Stimulated activated naive CD8-positive, alpha-beta T cell treated with anti-CD3 and anti-CD28 coated beads, Interleukin-15, Interleukin-2, amounts not matched to agents 100 U/mL and 50 U/mL, for 24 hours (primary cell): ENCODE measurements at regions not wholly inside any gene's neighbourhood (a gene's known extent, or its start where the extent isn't known, plus 50 kb on each side); places are given as distances from the start of the nearest gene placed in this dataset.

Experiments used
- ATAC-seq: fragments of 150-1000 bp; cut with Tn5 transposase; one replicate; pipeline ENCODE4 v1.10.0; 2021
- DNase-seq: peaks from one replicate; pipeline ENCODE4 v3.0.0; 2021

DNA sequence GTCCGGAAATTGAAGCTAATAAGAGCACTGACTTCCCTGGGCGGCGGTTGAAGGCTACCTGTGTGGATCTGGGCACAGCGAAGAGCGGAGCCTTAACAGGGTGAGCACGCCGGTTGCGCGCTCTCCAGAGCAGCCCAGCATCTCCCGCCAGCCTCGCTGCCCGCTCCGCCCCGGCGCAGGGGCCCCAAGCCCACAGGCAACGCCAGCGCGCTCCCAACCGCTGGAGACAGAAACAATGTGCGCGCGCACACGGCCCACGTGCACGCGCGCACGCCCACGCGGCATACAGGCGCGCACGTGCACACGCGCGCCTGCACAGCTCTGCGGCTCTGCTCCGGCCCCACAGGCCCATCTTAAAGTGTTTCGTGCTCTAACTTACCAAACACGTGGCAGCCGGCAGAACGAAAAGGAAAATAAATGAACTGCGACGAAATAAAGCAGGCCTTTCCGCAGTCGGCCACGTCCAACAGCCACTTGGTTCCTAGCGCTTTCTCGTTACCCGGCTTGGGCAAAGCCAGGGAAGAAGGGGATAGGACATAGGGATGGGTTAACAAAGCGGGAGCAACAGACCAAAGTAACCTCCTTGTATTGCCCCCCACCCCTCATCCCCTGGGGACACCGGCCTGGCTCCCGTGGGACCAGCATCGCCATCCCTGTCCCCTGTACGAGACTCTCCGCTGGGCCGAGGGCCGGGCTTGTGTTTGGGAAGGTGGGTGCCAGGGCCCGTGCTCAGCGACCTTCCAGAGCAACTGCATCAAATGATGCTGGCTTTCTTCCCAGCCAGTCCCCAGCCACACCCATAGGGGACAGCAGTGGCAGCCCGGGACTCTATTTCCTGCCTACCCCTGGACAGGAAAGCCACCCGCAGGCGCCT is 203.7 kb downstream of the ABHD5 start:
- DNase-seq (peak; percentile 51), ATAC-seq (peak; percentile 75)

DNA sequence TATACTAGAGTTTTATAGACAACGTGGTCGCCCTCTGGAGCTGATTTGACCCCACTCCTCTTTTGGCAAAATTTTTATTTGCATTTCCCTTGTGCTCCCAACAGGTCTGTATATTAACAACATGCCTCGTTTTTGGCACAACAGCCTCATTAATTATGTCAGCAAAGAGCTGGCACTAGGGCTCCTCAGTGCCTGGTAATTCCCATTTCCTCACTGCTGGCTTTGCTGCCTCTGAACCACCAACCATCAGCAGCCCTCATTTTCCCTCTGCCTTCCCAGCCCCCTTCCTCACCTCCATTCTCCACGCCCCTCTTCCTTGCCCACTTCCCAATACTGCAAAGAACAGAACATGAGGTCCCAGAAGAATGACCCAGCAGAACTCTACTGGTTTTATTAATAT is 204.8 kb downstream of the ABHD5 start:
- DNase-seq (no peak), ATAC-seq (no peak)

DNA sequence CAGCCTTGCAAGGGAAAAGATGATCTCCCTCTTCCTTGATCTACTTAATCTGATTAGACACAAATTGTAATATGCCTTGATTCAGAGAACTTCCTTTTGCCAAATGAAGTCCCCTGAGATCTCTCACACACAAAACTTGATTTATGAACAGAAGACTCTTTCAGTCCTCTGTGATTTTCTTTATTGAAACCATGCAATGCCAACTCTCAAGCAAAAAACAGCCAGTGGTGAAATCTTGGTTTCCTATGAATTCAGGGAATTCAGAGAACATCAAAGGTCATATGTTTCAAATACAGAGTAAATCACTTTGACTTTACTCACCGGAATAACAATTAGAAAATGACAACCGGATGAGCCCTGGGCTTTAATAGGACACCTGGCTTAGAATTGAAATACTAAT is 211.7 kb downstream of the ABHD5 start:
- DNase-seq (no peak), ATAC-seq (no peak)

DNA sequence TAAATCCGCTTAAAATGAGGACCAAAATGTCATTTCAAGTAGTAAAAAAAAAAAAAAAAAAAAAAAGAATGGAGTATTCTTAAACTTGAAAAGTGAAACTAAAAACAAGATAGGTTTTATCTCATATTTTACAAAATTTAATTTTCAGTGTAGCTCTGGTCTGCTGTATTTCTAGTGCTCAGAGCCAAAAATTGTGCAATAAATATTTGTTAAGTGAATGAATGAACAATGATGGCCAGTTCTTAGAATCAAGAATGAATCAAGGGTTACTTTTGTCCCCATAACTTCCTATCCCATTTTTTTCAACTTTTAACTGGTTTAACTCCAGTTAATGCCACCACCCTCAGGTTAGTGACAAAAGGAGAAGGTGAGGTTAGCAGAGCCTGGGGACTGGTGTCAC is 214.4 kb downstream of the ABHD5 start:
- ATAC-seq (no peak), DNase-seq (no peak)

DNA sequence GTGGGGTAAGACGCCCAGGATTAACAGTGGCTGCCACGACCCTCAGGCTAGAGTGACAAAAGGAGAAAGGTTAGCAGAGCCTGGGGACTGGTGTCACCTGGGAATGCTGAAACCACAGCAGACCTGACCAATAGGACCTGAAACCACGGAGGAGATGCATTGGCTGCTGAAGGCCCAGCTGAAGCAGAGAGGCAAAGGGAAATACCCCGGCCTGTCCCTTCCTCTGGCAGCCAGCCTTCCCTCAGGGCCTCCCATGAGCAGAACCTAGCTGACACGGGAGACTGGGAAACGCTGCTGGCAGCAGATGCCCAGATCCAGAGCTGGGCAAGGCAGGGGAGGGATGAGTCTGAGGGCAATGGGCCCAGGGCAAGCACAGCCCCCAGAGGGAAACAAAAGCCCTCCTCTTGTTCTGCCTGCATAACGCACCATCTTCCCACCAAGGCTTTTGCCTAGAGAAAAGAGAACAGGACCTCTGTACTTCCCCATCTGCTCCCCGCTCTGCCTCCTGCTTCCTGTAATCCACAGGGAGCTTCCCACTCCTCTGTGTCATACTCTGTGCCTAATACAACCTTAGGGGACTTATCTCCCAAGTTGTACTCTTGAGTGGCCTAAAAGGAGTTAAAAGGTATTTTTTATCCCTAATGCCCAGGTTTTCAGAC is 216.2 kb downstream of the ABHD5 start:
- ATAC-seq (no peak), DNase-seq (no peak)

DNA sequence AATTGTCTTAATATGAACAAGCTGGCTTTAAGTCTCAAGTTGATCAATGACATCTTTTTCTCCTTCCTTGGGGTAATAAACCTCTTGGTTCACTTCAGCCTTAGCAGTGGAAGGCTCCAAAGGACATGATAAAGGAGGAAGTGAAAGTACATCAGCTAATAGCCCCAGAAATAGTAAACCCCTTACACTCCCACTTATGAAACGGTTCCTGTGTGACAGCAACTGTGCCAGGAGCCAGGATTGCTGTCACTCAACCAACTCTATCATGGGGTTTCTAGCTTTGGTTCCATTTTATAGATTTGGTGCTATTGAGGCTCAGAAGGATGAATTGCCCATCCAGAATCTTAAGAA is 216.7 kb downstream of the ABHD5 start:
- no peak for DNase-seq
- ATAC-seq = no peak

DNA sequence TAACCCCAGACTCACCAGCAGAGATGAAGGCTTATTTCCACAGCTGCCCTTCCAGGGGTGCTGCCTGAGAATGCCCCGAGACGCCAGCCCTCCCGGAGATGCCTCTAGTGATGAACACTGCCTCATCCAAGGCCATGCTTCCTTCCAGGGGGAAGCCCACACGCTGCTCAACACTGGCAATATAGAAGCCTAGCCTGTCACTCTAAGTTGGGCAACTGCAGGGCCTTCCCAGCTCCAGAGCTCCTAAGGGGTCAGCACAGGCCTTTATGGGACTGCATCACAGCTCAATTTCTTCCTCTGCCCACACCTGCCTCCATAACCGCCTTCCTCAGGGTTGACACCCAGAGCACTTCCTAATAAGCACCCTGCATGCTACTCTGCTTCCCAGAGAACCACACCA is 217.7 kb downstream of the ABHD5 start:
- ATAC-seq = no peak

DNA sequence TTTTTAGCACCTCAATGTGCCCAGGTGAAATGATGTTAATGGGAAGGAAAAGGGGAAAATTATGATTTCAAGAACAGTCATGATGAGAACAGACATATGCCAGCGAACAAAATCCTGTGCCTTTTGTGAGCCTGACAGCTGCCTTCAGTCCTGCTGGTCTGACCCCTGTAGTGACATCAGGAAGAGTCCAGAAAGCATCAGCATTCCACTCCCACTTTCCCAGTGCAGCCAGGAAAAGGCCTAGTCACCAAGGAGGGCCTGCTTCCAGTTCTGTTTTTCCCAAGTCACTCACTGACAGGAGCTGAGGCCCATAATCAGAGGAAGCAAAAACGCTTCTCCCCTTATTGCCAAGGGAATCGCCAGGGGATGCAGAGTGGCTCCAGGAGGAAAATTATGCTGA is 218.4 kb downstream of the ABHD5 start:
- ATAC-seq (no peak), DNase-seq (no peak)

More for the DNA sequence above, 217.7 kb downstream of the ABHD5 start:
- no peak for DNase-seq

DNA sequence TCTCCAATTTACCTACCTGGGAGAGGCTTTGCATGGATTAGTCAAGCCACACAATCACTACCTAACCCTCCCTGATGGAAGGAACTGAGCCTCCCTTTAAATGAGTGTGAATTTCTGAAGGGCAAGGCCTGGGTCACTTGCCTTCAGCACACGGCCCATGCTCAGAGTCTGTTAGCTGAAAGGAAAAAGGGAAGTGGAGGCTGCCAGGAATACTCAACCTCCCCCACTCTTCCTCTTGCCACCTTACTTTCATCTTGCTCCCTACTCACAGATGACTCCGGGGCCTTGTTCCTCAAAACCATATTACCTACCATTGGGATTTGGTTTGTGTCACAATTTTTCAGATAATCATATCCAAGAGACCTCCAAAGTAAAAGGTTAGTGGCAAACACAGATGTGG is 220.0 kb downstream of the ABHD5 start:
- ATAC-seq = no peak
- no peak for DNase-seq

DNA sequence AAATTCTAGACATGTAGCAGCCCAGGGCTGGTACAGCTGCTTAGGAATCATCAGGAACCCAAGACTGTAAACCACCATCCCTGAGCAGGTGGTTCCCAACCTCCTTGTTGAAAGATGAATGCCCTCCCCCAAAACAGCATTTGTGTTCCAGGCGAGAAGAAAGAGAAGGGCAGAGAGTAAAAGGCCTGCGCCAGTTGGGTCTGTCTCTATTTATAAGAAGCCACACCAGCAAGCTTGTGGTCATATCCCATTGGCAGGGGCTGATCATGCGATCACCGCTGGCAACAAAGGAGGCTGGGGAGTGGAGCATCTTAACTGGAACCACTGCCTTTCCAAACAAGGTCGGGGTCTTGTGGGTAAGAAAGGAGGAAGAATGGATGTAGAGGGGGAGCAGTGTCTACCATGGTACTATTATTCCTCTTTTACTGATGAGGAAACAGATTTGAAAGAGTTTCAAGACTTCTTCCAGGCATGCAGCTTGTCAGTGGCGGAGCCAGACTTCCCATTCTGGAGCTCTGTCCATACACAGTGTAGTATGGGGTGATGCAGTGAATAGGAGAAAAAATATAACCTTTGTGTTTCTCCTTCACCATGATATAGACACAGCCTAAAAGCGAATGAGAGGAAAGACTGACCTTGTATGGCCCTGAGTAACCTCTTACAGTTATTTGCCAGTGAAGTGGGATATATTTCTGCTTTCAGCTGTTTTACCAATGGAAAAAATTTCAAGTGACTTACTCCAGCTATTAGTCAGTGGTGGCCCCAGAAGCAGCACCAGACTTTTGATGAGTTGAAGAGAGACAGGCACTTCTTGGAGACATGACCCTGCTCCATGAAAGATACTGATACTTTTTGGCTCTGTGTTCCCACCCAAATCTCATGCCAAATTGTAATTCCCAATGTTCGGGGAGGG is 222.6 kb downstream of the ABHD5 start:
- peak; percentile 66 for ATAC-seq
- no peak for DNase-seq

DNA sequence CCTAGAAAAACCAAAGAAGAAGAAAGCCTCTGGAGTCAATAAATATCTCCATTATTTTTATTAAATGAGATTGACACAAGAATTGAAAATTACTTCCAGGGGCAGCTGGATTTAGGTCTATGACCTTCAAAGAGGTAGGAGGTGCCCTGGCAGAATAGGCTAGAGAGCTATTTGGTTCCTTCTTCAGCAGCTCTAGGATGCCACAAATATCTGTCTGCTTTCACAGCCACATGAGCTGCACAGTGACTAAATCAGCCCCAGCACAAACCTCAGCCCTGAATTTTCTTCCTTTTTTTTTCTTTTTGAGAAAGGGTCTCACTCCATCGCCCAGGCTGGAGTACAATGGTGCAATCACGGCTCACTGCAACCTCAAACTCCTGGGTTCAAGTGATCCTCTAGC is 223.5 kb downstream of the ABHD5 start:
- DNase-seq (no peak), ATAC-seq (no peak)

DNA sequence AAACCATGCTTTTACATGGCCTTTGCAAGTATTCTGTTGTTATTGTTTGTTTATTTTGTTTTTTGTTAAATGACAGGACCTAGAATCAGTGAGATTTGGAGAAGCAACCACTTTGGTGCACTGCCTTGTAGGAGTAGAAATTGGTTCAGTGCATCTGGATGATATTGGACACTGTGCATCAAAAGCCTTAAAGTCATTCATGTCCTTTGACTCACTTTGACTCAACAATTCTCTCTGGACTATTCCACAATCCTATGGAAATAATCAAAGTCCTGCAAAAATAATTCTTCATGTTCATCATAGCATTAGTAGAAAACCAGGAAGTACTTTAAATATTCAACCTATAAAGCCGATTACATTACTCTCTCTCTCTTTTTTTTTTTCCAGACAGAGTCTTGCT is 224.8 kb downstream of the ABHD5 start:
- ATAC-seq (no peak), DNase-seq (no peak)

DNA sequence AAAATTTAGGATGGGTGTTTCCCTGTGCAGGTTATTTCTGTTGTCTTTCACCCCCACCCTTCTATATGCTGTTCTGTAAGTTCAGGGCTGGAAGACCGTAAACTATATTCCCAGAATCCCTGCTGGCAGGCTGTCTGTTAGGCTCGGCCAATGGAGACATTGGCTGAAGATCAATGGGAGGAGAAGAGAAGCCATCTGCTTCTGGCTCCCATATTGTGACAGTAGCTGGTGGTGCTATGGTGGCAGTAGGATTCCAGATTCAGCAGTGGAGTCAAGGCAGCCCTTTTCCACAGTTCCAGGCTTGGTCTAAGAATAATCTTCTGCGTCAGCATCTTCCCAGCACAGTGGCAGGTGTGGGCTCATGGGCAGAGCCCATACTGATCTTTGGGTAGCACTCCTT is 226.6 kb downstream of the ABHD5 start:
- ATAC-seq (no peak), DNase-seq (no peak)

DNA sequence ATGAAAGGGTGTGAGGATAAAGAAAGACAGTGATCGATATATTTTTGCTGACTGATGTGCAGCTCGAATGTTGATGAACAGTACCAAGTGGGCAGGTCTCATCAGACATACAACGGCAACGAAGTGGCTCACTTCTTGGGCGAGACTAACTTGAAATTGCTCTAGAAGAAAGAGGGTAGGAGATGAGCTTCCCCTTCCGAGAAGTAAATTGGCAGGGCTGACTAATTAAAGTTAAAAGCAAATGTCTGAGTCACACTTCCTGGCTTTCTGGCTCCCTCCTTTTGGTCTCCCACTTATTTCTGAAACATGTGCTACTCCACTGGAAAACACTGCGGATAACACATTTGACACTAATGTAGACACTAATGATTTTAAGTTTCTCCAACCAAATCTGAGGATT is 228.3 kb downstream of the ABHD5 start:
- no peak for ATAC-seq
- no peak for DNase-seq

DNA sequence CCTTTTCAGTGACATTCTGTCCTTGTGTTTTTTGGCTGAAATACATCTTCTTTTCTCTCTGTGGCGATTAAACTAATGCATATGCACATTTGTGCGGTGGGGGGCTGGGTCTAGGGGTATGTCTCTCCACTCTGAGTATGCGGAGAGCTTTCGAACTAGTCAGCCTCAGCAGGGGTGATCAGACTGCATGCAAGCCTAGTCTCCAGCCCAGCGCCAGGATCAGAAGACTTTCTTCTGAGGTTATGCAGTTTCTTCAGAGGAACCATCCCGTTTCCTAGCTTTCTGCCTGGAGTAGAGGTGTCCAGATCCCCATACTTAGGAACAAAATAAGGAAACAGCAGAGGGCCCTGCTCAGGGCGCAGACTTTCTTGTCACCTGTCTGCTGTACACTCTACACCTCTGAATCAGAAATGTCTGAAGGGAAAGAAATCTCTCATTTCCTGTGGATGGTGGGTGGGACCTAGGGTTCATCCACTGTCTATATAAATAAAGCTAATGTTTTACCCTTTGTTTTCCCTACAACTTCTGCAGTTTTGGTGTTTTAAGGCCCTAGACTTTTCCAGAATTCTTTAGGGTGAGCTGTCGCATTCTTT is 230.4 kb downstream of the ABHD5 start:
- ATAC-seq (no peak), DNase-seq (no peak)

DNA sequence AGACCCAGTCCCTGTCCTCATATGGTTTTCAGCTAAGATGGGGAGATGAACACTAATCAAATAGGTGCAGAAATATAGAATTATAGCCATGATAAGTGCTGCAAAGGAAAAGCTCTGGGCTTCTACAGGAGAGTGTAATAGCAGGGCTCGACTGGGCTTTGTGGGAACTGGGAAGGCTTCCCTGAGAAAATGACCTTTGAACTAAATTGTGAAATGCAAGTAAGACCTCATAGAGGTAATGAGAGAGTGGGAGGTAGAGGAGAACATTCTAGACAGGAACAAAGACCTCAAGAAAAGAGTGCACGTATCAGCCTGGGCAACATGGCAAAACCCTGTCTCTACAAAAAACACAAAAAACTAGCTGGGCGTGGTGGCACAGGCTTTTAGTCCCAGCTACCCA is 231.6 kb downstream of the ABHD5 start:
- no peak for DNase-seq
- no peak for ATAC-seq

DNA sequence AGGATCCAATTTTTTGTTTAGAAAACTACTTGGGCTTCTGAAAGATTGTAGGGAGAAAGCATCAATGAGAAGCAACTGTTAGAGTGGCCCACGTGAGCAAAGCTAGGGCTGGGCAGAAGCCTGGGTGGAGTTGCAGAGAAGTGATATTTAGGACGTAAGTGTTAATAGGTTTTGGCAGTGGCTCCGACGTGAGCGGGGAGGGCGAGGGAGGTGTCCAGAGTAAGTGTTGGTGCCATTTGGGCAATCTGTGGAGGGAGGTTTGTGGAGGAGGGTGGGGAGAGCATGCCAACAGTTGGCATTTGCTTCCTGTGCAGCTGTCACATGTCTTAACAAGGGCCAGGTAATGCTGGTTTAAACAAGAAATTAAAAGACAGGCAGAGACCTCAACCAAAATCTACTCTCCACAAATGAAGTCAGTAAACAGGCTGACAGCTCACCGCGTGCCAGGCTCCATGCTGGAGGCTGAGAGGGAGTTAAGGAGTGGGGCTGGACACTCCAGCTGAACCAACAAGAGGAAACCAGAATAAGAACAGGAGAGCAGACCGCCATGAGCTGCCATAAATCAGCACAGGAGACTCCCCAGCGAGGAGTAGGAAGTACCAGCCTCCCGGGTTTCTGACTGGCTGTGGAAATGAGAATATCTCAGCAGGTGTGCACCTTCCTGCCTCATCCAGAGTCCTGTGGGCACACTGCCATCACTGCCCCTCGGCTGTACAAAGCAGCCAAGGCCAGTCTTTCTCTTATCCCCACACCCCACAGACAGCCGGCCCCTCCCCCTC is 232.6 kb downstream of the ABHD5 start:
- ATAC-seq = no peak
- no peak for DNase-seq

DNA sequence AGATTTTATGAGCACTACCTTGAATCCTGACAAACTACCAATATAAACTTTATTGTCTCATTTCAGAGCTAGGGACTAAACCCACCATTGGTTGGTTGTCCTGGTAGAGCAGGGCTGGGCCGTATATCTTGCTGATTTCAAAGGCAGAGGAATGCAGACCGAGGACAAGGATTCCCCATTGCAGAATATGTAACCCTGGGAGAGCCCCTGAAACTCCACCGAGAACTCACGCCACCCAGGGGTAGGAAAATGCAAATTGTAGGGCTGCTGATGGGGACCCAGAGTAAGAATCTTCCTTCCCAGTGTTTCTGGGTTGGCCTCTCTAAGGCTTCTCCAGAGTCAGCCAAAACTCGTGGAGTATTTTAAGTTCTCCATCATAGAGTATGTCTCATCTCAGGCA is 235.3 kb downstream of the ABHD5 start:
- ATAC-seq = no peak
- DNase-seq = no peak

DNA sequence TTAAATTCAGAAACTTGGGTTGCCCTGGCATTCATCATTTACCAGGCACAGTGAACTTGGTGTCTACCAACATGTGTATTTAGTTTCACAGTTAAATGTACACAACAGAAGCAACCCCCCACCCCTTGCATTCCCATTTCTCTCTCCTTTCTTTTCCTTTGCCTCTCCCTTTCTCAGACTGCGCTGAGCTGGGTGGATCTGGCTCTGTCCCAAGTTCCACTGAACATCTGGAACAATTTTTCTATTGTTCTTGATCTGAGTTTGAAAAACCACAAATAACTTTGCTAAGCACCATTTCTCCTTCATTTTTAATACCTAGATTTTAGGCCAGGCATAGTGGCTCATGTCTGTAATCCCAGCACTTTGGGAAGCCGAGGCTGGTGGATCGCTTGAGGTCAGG is 242.2 kb downstream of the ABHD5 start:
- no peak for ATAC-seq
- DNase-seq = no peak

DNA sequence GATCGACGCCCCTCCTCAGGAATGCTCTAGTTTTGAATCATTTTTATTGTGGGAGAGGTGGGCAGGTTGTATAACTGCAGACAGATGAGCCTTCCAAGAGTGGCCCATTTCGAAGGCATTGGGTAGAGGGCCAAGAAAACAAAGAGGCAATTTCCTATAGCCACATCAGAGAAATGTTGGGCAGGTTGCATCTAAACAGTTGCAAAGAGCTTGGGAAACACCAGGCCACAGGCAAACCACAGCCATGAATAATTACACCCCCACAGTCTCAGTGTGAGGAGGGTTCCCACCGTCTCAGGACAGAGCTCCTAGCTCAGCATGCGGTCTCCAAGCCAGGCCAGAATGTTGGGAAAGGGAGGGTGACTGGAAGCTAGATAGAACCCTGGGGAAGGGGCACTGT is 257.3 kb downstream of the ABHD5 start:
- DNase-seq (peak; percentile 9), ATAC-seq (peak; percentile 49)

DNA sequence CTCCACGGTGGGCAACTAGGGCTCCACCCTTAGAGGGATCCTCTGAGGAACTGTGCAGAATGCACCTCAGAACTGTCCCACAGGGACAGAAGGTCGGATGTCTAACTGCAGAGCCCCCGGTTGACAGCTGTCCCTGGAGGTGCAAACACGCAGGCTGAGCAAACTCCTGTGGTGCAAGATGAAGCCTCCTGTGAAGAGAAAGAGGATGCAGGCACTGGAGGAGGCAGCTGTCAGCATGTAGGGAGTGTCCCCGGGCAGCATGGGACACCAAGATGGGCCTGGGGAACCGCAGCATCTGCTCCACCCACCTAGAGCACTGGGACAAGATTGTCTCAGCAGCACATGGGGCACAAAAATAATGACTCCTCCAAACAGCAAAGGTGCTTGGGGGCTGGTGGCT is 258.9 kb downstream of the ABHD5 start:
- DNase-seq (no peak), ATAC-seq (no peak)

DNA sequence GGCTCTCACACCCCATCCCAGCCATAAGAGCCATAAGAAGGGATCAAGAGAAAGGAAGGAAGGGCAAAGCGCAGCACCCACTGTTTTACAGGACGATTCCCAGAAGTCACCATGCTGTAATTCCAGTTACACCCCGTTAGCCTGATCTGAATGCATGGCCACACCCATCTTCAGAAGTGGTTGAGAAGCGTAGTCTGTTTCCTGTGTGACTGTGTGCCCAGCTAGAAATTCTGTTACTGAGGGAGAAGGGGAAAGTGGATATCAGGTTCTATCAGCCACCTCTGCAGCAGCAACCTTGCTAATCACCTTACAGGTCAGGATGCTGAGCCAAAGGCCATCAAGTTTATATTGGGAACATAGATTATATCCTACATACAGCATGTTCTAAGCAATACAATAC is 260.0 kb downstream of the ABHD5 start:
- peak; percentile 4 for ATAC-seq
- DNase-seq = no peak
